Cardiac muscle cell (in vitro differentiated cells and primary cell): ENCODE measurements at regions not wholly inside any gene's neighbourhood (a gene's known extent, or its start where the extent isn't known, plus 50 kb on each side); places are given as distances from the start of the nearest gene placed in this dataset.

Experiments
- DNase-seq, 2 donors: peaks; one replicate each; pipeline versions ENCODE4 v3.0.0 to v3.0.0-alpha.2; 2010 to 2017; ENCODE audit warnings: low read depth in 1 of 2, low spot score in 1 of 2
- H3K27ac ChIP-seq: fragments of 200-600 bp; sonication (generic); 2 replicates; pipeline ENCODE4 v1.5.1; 2016
- H3K27me3 ChIP-seq: fragments of 200-600 bp; sonication (generic); 2 replicates; pipeline ENCODE4 v1.6.0; 2016; ENCODE audit warnings: control low read depth
- H3K36me3 ChIP-seq: fragments of 200-600 bp; sonication (generic); 2 replicates; pipeline ENCODE4 v1.5.1; 2016; ENCODE audit warnings: control low read depth
- H3K4me1 ChIP-seq: fragments of 200-600 bp; sonication (generic); 2 replicates; pipeline ENCODE4 v1.8.1; 2017; ENCODE audit warnings: low read depth, mild to moderate bottlenecking, mixed run types
- H3K4me3 ChIP-seq: fragments of 200-600 bp; sonication (generic); 2 replicates; pipeline ENCODE4 v1.5.1; 2016; ENCODE audit warnings: mild to moderate bottlenecking
- H3K9me3 ChIP-seq: fragments of 200-600 bp; sonication (generic); 2 replicates; pipeline ENCODE4 v1.5.1; 2017; ENCODE audit warnings: low read depth, mild to moderate bottlenecking, control low read depth
- TF ChIP-seq, protein P1 (sequence below): IDR thresholded peaks from 2 replicates; pipeline ENCODE4 v1.5.1; 2012; ENCODE audit warnings: low read depth, mild to moderate bottlenecking, low read length

- Histone ChIP-seq H3K27ac (peak overlapping the region; percentile 44), H3K9me3 (no peaks in the 10 kb centered on the region), H3K4me1 (peaks cover 4% of the 10 kb centered on the region), H3K4me3 (no peak overlapping the region), H3K36me3 (no peaks in the 10 kb centered on the region), H3K27me3 (no peaks in the 10 kb centered on the region)
- TF ChIP-seq, protein P1, sequence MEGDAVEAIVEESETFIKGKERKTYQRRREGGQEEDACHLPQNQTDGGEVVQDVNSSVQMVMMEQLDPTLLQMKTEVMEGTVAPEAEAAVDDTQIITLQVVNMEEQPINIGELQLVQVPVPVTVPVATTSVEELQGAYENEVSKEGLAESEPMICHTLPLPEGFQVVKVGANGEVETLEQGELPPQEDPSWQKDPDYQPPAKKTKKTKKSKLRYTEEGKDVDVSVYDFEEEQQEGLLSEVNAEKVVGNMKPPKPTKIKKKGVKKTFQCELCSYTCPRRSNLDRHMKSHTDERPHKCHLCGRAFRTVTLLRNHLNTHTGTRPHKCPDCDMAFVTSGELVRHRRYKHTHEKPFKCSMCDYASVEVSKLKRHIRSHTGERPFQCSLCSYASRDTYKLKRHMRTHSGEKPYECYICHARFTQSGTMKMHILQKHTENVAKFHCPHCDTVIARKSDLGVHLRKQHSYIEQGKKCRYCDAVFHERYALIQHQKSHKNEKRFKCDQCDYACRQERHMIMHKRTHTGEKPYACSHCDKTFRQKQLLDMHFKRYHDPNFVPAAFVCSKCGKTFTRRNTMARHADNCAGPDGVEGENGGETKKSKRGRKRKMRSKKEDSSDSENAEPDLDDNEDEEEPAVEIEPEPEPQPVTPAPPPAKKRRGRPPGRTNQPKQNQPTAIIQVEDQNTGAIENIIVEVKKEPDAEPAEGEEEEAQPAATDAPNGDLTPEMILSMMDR: no peak
- DNase-seq: peak in 1 of 2 donors; percentile 44
Observed at GRCh38 chr2:21443494-21444105, 319.8 kb downstream of the TDRD15 start.

GRCh38 chr2:21449881-21450280, 326.1 kb downstream of the TDRD15 start:
- H3K27ac ChIP-seq: no peak overlapping the region
- no peaks in the 10 kb centered on the region for H3K9me3 ChIP-seq
- no peaks in the 10 kb centered on the region for H3K4me1 ChIP-seq
- no peaks in the 10 kb centered on the region for H3K36me3 ChIP-seq
- no peak for DNase-seq
- H3K27me3 ChIP-seq: no peaks in the 10 kb centered on the region
- no peak overlapping the region for H3K4me3 ChIP-seq
- TF ChIP-seq, protein P1: no peak

- H3K27me3 ChIP-seq: no peaks in the 10 kb centered on the region
- no peak overlapping the region for H3K27ac ChIP-seq
- TF ChIP-seq, protein P1: no peak
- DNase-seq: no peak
- no peaks in the 10 kb centered on the region for H3K4me1 ChIP-seq
- no peaks in the 10 kb centered on the region for H3K9me3 ChIP-seq
- H3K4me3 ChIP-seq: no peak overlapping the region
- no peaks in the 10 kb centered on the region for H3K36me3 ChIP-seq
Observed at GRCh38 chr2:21451403-21451802, 327.6 kb downstream of the TDRD15 start.

DNA sequence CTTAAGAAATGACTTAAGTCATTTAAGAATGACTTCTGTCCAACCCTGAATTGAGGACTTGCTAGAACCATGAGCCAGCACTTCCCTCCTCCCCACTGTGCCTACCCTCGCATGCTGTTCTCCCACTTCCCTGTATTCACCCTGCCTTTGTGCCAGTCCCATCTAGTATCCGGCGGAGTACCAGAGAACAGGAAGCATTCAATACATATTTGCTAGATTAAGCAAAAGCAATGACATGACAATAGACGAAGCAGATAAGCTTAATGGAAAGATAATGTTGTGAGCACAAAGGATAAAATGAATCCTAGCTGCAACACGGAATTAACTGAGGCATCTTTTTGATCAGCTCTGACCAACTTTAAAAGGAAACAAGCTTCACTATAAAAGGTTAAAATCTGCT, 328.5 kb downstream of the TDRD15 start:
- H3K27ac ChIP-seq: no peak overlapping the region
- TF ChIP-seq, protein P1: no peak
- no peak overlapping the region for H3K4me3 ChIP-seq
- no peaks in the 10 kb centered on the region for H3K4me1 ChIP-seq
- H3K36me3 ChIP-seq: no peaks in the 10 kb centered on the region
- DNase-seq: no peak
- no peaks in the 10 kb centered on the region for H3K9me3 ChIP-seq
- no peaks in the 10 kb centered on the region for H3K27me3 ChIP-seq

GRCh38 chr2:21452678-21453077, 328.9 kb downstream of the TDRD15 start:
- Histone ChIP-seq H3K4me1 (no peaks in the 10 kb centered on the region), H3K9me3 (no peaks in the 10 kb centered on the region), H3K4me3 (no peak overlapping the region), H3K27me3 (no peaks in the 10 kb centered on the region), H3K27ac (no peak overlapping the region), H3K36me3 (no peaks in the 10 kb centered on the region)
- DNase-seq: no peak
- TF ChIP-seq, protein P1: no peak
